Adrenal gland (tissue), 9 donors: ENCODE measurements at regions not wholly inside any gene's neighbourhood (a gene's known extent, or its start where the extent isn't known, plus 50 kb on each side); places are given as distances from the start of the nearest gene placed in this dataset.

ENCODE experiments used
- DNase-seq, 7 donors: peaks; one replicate each; pipeline ENCODE4 v3.0.0-alpha.2; 2019 to 2020
- H3K27ac ChIP-seq, 5 donors: fragments of 200-600 bp; sonication (generic) in 4 of 5; 1 replicate in 3 of 5; 2 replicates in 2 of 5; pipeline versions ENCODE4 v1.5.1 to v1.8.0; 2016 to 2020; ENCODE audit warnings: mild to moderate bottlenecking in 1 of 5
- H3K27me3 ChIP-seq: fragments of 200-600 bp; 2 replicates; pipeline ENCODE4 v1.8.0; 2021
- H3K36me3 ChIP-seq, 2 donors: fragments of 200-600 bp; replicated peaks in 1 of 2; 1 replicate in 1 of 2; 2 replicates in 1 of 2; pipeline versions ENCODE4 v1.5.1 to v1.8.0; 2018 to 2022
- H3K4me1 ChIP-seq, 2 donors: fragments of 200-600 bp; replicated peaks in 1 of 2; 1 replicate in 1 of 2; 2 replicates in 1 of 2; pipeline versions ENCODE4 v1.5.1 to v1.8.0; 2018 to 2021
- H3K4me3 ChIP-seq, 4 donors: fragments of 200-600 bp; sonication (generic) in 3 of 4; one replicate each; pipeline ENCODE4 v1.5.1; 2016 to 2018
- H3K9me3 ChIP-seq, 3 donors: fragments of 200-600 bp; sonication (generic) in 1 of 3; replicated peaks in 1 of 3; 1 replicate in 2 of 3; 2 replicates in 1 of 3; pipeline versions ENCODE4 v1.5.1 to v1.8.0; 2016 to 2021
- POLR2A ChIP-seq, 2 donors: fragments of 450-650 bp; IDR thresholded peaks; one replicate each; pipeline ENCODE4 v1.6.1; 2017; ENCODE audit warnings: antibody characterized with exemption in 2 of 2, mild to moderate bottlenecking in 2 of 2, moderate library complexity in 1 of 2
- WGBS, 4 donors: extraction: QIAGEN DNeasy Blood & Tissue Kit in 2 of 4; methylation state at CpG; one replicate each; pipeline versions ENCODE4 v1.1.5 to v1.1.7; 2013 to 2017; 5-methylcytosine and 5-hydroxymethylcytosine counted together
- intact Hi-C, 2 donors: fragments of 100-400 bp; cut with DNase I; formaldehyde crosslinking; loops; one replicate each; pipeline versions ENCODE4 v1.14.1 to v1.15.0; 2022 to 2023
- TF ChIP-seq, protein P1 (sequence below), 6 experiments: fragments of 450-650 bp in 4 of 6; fragments of 200-600 bp in 2 of 6; sonication (generic) in 1 of 6; IDR thresholded peaks; 1 replicate in 5 of 6; 2 replicates in 1 of 6; pipeline versions ENCODE4 v1.5.1 to v1.8.0; 2016 to 2021; ENCODE audit warnings: antibody characterized with exemption in 6 of 6, mild to moderate bottlenecking in 2 of 6, moderate library complexity in 1 of 6
- donor health status: healthy with polysubstance abuse.
- donor health status: Bipolar disorder and iron deficiency.
- donor health status: DM: yes; HTN: yes; CAD: no.
- donor health status: DM: no; HTN: no; CAD: no.
- donor health status: DM: no; HTN: no; CAD: no.

DNA sequence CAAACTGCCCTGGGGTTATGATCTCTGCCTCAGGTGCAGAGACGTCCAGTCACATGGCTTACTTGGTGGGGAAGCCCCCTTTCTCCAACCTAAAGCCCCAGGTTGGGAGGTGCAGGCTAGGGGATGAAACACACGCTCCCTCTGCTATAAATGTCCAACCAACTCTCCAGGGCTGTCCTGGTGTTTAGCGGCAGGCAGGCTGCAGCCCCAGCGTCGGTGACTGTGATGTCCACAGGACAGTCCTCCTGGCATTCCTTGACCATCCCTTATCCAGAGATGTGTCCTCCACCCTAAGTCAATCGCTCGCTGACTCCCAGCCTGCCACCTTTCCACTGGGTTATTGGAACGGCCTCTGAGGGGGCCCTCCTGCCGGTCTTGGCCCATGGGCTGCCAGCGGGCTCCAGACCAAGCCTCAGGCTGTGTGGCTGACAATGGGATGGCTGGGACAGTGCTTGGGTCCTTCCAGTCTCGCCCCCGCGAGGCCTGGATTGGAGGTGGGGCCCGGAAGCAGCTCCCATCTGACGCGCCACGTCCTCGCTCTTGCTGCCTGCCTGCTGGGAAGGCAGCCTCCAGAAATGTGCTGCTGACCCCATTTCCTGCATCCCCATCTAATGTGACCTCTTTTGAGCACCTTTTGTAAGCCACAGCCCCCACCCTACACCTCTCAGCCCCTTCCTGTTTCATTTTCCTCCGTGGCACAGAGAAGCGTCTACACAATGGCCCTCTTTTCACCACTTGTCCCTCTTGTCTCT is 60.8 kb upstream of the ADRA2C start:
- 64 to 89% (median 86%) methylated on average over 3 to 20 of the region's 20 CpGs for WGBS, 4 donors
- intact Hi-C loops: no loop called here
- Histone ChIP-seq H3K27me3 (peaks cover 14% of the 10 kb centered on the region), H3K9me3 (no peaks in the 10 kb centered on the region), H3K27ac (no peak overlapping the region), H3K4me1 (no peaks in the 10 kb centered on the region), H3K4me3 (no peak overlapping the region), H3K36me3 (no peaks in the 10 kb centered on the region)
- DNase-seq: no peak
- no peak for TF ChIP-seq POLR2A (IDR thresholded peaks at IDR 0.05)
- TF ChIP-seq, protein P1, sequence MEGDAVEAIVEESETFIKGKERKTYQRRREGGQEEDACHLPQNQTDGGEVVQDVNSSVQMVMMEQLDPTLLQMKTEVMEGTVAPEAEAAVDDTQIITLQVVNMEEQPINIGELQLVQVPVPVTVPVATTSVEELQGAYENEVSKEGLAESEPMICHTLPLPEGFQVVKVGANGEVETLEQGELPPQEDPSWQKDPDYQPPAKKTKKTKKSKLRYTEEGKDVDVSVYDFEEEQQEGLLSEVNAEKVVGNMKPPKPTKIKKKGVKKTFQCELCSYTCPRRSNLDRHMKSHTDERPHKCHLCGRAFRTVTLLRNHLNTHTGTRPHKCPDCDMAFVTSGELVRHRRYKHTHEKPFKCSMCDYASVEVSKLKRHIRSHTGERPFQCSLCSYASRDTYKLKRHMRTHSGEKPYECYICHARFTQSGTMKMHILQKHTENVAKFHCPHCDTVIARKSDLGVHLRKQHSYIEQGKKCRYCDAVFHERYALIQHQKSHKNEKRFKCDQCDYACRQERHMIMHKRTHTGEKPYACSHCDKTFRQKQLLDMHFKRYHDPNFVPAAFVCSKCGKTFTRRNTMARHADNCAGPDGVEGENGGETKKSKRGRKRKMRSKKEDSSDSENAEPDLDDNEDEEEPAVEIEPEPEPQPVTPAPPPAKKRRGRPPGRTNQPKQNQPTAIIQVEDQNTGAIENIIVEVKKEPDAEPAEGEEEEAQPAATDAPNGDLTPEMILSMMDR (IDR thresholded peaks at IDR 0.05): no peak

DNA sequence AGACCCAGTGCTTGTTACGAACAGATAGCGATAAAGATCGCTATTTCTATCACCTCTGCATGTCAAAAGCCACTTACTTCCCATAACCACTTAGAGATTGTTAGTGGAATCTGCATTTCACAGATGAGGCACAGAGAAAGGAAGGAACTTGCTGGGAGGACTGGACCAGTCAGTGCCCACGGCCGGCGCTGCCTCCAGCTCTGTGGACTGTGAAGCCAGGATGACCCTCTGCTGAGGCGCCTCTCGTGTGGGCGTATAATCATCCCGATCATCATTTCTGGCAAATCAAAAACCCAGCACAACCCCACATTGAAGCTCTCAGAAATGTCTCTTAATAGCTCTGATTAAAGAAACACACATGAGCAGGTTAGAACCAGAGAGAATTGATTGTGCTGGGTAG is 61.5 kb upstream of the ADRA2C start:
- intact Hi-C loops: no loop called here
- Histone ChIP-seq H3K9me3 (no peaks in the 10 kb centered on the region), H3K36me3 (no peaks in the 10 kb centered on the region), H3K4me3 (no peak overlapping the region), H3K27ac (no peak overlapping the region), H3K4me1 (no peaks in the 10 kb centered on the region), H3K27me3 (peaks cover 14% of the 10 kb centered on the region)
- 60 to 80% (median 77%) methylated on average over 5 to 10 of the region's 10 CpGs for WGBS, 4 donors
- no peak for TF ChIP-seq POLR2A (IDR thresholded peaks at IDR 0.05)
- DNase-seq: no peak

DNA sequence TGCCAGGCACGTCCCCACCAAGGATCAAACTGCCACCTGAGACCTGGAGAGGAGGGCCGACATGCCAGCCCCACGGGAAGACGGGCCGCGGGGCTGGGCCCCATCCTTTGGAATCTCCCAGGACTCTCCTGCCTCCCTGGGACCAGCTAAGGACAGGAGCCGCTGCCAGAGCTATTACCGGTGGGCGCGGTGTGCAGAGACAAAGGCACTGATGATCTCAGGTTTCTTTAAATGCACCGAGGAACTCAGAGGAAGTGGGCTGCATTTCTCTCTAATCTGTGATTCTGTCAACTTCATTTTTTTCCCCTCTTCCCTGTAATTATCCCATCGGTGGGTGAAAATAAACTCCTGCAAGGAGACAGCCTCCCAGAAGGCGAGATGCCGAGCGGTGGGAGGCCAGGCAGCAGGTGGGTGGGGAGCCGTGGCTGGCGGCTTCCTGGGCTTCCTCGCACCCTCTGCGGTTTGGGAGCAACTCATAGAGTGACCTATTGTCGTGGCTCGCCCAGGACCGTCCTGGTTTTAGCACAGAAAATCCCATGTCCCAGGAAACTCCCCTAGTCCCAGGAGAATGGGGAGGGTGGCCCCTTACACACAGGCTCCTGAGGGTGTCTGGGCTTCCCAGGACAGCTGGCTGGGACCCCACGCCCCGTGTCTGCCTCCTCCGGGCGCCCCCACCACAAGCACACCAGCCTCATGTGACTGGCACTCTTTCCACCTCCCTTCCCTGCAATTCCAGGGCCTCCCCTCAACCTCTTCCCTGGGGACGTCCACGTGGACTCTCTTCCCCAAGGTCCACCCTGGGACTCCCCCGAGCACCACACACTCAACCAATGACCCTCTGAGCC is 62.3 kb upstream of the ADRA2C start:
- intact Hi-C loops: no loop called here
- TF ChIP-seq, protein P1 (IDR thresholded peaks at IDR 0.05): no peak
- TF ChIP-seq POLR2A (IDR thresholded peaks at IDR 0.05): no peak
- DNase-seq: no peak
- Histone ChIP-seq H3K9me3 (no peaks in the 10 kb centered on the region), H3K4me3 (no peak overlapping the region), H3K36me3 (no peaks in the 10 kb centered on the region), H3K4me1 (no peaks in the 10 kb centered on the region), H3K27me3 (peaks cover 14% of the 10 kb centered on the region), H3K27ac (no peak overlapping the region)
- 46 to 57% (median 50%) methylated on average over 20 to 29 of the region's 29 CpGs for WGBS, 4 donors

DNA sequence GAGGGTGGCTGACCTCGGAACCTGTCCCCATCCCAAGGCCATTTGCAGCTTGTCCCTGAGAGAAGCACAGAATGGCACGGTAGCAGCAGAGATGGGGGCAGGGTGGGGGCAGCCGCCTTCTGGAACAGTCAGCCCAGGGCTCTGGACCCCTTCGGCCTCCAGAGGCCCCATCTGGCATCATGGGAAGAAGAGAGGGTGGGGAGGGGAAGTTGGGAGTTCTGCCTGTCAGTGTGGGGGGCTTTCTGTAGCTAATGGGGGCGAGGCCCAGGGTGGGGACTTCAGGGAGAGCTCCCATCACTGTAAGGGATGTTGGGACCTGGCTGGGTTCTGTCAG is 62.9 kb upstream of the ADRA2C start:
- intact Hi-C loops: no loop called here
- 24 to 49% (median 27%) methylated on average over 4 to 5 of the region's 5 CpGs for WGBS, 4 donors
- DNase-seq: no peak
- no peak overlapping the region for H3K27ac ChIP-seq
- no peaks in the 10 kb centered on the region for H3K36me3 ChIP-seq
- H3K9me3 ChIP-seq: no peaks in the 10 kb centered on the region
- no peak overlapping the region for H3K4me3 ChIP-seq
- TF ChIP-seq POLR2A (IDR thresholded peaks at IDR 0.05): no peak
- TF ChIP-seq, protein P1 (IDR thresholded peaks at IDR 0.05): no peak
- no peaks in the 10 kb centered on the region for H3K4me1 ChIP-seq
- H3K27me3 ChIP-seq: peaks cover 14% of the 10 kb centered on the region
